NCI-H526 (cell line): ENCODE measurements at regions not wholly inside any gene's neighbourhood (a gene's known extent, or its start where the extent isn't known, plus 50 kb on each side); places are given as distances from the start of the nearest gene placed in this dataset.

Experiments
- DNase-seq, 2 experiments: peaks; one replicate each; lab custom pipeline; 2025; lab: John Stamatoyannopoulos, UW

DNA sequence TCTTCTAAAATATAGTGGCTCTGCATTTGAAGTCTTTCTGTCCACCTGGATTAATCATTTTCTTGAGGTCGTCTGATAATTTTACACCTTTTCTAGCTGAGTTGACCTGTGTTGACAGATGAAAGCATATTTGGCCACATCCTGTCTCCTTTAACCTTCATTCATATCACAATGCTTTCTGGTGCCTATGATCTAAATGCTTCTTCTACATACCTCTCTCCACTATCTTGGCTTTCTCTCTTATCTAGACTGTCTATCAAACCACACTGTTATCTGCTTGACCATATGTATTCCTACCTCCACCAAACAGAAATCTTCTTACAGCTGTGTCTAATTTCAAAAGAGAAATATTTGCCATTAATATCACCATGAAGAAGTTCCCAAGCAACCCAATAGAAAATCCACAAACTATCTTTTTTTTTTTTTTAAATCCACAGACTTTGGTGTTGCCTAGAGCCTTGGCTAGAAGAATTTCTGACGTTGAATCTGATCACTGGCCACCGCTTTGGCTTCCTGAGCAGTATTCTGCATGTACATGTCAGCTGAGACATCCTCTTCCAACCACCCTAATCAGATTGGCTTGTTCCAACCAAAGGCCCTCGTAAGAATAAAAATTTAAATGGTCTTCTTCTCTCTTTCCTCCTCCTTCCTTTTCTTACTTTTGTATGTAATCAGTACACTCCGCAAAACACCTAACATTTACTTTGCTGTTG, 66.3 kb upstream of the SP4 start:
- DNase-seq = no peak

DNA sequence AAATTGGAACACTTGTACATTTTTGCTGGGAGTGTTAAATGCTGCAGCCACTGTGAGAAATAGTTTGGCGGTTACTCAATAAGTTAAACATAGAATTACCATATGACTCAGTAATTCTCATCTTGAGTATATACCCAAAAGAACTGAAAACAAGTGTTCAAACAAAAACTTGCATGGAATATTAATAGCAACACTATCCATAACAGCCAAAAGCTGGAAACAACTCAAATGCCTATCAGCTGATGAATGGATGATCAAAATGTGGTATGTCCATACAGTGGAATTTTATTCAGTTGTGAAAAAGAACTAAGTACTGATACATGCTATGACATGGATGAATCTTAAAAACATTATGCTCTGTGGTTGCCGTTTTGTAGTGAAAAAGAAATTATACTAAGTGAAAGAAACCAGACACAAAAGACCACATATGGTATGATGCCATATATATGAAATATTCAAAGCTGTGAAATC, 63.0 kb upstream of the SP4 start:
- no peak for DNase-seq

DNA sequence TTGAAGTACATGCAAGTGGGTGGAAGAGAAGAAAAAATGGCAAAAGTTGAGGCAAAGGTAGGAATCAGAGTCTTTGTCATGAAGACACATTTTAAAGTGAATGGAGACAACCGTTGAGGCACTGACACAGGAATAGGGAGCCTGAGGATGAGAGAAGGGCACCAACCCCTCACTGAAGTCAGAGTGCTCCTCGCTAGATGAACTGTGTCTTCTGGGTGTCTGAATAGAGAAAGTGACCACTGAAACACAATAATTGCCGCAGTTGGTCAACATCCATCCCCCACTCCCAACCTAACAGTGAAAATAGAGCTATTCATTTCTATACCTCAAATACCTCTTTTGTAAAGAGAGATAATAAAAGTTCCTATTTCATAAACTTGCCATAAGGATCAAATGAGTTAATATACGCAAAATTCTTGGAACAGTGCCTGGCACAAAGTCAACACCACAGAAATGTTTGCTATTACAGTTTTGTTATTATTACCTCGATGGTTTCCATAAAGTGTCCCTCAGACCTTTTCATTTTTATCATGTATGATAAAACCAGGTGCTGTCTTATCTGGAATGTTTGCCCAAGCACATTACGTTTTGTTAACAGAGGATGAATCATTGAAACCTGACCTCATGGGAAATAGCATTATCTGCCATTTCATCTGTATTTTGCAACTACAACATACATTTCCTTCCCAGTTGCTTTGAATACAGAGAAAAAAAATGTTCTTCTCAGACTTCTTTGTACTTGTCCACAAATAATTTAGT, 61.8 kb upstream of the SP4 start:
- peak; percentile 78 to 86 for DNase-seq

DNA sequence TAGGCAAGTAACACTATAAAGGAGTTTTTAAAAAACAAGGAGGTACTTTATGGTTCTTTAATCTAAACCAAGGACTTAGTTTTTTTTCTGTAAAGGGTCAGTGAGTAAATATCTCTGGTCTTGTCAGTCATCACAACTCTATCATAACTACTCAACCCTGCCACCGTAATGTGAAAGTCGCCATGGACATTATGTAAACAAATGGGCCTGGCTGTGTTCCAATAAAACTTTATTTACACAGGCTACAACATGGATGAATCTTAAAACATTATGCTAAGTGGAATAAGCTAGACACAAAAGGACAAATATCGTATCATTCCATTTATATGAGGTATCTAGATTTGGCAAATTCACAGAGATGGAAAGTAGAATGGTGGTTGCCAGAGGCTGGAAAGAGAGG, 60.8 kb upstream of the SP4 start:
- peak; percentile 52 to 60 for DNase-seq

DNA sequence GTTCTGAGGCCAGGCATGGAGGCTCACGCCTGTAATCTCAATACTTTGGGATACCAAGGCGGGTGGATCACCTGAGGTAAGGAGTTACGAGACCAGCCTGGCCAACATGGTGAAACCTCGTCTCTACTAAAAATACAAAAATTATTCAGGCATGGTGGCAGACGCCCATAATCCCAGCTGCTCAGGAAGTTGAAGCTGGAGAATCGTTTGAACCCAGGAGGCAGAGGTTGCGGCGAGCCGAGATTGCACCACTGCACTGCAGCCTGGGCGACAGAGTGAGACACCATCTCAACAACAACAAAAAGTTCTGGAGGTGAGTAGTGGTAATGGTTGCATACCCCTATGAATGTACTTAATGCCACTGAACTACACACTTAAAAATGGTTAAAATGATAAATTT, 60.3 kb upstream of the SP4 start:
- no peak for DNase-seq

DNA sequence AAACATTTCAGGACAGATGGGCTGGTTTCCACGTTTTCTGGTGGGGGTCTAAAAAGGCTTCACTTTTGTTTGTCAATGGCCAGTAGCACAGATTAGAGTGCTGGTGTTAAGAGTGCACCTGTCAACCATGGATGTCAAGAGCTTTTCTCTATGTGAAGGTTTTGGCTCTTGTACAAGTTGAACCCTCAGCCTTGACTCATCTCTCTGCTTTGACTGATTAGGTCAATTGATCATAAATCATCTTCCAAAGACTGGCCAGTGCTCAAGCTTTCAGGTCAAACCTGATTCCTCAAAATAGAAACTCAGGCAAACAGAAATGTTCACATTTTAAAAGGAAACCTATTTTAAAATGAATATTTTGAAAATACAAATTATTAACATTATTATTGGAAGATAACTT, 59.6 kb upstream of the SP4 start:
- DNase-seq = no peak

DNA sequence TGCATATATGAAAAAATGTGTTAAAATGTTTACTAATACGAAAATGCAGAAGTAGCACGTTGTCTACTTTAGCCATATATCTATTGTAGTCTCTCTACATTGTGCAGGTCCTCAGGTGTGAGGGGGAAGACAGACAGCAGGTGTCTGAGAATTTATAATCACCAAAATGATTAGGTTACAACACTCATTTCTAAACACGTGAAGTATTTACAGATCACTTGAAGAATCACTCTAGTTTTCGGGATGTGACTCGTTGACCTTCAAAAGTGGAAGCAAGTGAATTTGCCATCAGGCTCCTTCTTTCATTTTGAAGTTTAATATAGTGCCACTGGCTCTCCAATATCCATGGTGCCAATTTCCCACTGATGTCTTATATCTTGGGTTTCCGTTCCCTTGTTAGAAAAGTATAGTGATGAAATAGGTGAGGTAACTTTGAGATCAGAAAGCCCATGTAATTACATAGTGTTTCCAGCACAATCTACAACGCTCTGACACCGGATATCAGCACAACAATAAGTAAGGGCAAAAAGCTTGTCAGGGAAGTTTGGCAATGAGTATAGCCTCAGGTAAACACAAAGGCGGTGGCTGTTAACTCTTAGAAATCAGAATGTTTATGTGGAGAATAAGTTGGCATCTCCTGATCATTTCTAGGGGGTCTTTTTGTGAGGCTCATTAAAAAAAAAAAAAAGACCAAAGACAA, 57.5 kb upstream of the SP4 start:
- DNase-seq = no peak

DNA sequence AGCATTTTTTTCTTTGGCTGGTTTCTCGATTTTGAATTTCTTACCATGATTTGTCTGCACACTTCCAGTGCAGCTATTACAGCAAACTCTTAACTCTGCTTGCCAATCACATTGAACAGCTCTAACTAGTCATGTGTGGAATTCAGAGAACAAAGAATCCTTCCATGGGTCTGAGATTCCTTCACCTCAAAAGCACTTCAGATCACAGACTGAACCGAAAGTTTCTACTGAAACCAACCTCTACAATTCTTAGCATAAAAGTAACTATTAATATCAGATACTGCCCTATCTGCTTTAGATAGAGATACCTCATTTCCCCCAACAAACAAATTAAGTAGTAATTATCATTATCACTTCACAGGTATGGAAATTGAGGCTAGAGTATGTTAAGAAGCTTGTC, 56.5 kb upstream of the SP4 start:
- DNase-seq = no peak

DNA sequence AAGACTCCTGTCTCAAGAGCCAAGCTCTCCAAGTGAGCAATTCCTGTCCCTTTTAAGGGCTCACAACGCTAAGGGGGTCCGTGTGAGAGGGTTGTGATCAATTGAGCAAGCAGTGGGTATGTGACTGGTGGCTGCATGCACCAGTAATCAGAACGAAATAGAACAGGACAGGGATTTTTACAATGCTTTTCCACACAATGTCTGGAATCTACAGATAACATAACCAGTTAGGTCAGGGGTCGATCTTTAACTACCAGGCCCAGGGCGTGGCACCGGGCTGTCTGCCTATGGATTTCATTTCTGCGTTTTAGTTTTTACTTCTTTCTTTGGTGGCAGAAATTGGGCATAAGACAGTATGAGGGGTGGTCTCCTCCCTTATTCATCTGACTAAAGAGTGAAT, 54.9 kb upstream of the SP4 start:
- DNase-seq = no peak

DNA sequence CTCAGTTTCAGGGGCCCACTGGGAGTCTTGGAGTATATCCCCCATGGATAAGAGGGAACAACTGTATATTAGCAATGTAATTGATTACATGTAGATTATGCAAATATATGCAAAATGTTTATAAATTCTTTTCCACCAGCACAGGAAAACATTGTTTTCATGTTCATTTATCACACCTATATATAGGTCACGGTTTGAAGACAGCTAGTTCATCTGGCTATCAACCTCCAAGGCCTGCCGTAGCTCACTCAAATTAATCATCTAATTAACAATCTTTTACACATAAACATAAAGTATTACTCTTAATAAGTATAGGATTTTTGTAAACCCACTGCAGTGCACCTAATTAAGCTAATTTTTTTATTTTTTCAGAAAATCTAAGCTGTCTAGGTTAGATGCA, 53.7 kb upstream of the SP4 start:
- no peak for DNase-seq

DNA sequence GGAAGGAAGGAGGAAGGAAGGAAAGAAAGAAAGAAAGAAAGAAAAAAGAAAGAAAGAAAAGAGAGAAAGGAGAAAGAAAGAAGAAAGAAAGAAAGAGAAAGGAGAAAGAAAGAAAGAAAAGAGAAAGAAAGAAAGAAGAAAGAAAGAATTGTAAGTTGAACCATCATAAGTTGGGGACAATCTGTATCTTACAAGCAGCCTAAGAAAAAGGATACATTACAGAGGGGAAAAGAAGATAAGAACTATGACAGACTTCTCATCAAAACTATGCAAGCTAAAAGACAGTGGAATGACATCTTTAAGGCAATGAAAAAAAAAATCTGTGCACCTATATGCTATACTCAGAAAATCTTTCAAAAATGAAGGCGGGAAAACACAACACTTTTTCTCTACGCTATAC, 50.3 kb upstream of the SP4 start:
- DNase-seq = no peak
